ENCODE measurements at regions not wholly inside any gene's neighbourhood (a gene's known extent, or its start where the extent isn't known, plus 50 kb on each side); places are given as distances from the start of the nearest gene placed in this dataset.

DNA sequence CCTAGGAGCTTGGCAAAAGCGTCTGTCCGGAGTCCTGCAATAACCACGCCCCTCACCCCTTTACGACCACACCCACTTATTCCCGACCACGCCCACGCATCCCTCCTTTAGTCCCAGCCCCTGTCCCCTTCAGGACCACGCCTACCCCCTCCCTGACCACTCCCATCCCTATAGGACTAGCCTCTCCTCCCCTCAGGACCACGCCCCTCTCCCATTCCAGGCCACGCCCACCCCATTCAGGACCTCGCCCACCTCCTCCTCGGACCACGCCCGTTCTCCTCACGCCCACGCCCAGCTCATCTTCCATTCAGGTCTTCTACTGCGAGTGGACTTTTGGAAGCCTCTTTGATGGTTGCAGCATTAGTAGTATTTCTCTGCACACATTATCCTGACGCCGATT, 131.2 kb upstream of the STX18 start:
- TF ChIP-seq, protein P1, sequence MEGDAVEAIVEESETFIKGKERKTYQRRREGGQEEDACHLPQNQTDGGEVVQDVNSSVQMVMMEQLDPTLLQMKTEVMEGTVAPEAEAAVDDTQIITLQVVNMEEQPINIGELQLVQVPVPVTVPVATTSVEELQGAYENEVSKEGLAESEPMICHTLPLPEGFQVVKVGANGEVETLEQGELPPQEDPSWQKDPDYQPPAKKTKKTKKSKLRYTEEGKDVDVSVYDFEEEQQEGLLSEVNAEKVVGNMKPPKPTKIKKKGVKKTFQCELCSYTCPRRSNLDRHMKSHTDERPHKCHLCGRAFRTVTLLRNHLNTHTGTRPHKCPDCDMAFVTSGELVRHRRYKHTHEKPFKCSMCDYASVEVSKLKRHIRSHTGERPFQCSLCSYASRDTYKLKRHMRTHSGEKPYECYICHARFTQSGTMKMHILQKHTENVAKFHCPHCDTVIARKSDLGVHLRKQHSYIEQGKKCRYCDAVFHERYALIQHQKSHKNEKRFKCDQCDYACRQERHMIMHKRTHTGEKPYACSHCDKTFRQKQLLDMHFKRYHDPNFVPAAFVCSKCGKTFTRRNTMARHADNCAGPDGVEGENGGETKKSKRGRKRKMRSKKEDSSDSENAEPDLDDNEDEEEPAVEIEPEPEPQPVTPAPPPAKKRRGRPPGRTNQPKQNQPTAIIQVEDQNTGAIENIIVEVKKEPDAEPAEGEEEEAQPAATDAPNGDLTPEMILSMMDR (IDR thresholded peaks at IDR 0.05 in 8 of 11, conservative IDR thresholded peaks at IDR 0.05 in 3 of 11): no peak
- TF ChIP-seq POLR2AphosphoS5 (IDR thresholded peaks at IDR 0.05) (no peak), POLR2A (IDR thresholded peaks at IDR 0.05) (no peak)

All from spleen (tissue), 7 donors.